ENCODE measurements at regions not wholly inside any gene's neighbourhood (a gene's known extent, or its start where the extent isn't known, plus 50 kb on each side); places are given as distances from the start of the nearest gene placed in this dataset.
"Not testable (repeated sequence)": the region's sequence is repeated elsewhere in the genome, so short reads cannot be mapped to it uniquely, and the experiment has no call there.

DNA sequence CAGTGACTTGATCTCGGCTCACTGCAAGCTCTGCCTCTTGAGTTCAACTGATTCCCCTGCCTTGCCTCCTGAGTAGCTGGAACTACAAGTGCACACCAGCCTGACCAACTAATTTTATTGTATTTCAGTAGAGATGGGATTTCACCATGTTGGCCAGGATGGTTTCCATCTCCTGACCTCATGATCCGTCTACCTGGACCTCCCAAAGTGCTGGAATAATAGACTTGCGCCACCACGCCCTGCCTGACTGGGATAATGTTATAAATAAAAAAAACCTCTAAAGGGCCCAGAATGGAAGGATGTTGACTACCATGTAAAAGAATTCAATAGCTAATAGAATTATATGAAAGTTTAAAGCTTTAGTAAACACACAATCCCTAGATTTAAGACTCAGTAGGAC lies 91.9 kb downstream of the TSPY10 start:
- DNase-seq: no peak

DNA sequence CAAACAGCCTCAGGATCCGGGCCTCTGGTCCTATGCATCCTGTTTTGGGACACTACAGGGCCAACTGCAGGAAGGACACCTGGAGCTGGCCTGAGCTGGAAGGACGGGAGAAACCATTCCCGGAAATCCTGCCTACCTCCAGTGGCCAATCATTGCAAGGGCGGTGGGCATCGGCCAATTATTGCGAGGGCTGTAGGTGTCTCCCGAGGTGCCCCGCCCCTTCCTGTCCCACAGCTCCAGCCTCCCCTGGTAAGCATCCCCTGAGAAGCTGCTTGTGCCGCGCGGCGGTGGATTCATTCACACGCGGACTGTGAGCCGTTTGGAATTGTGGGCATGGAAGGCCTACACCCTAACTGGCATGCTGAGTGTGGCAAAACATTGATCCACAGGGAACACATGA lies 95.5 kb downstream of the TSPY10 start:
- DNase-seq: peak; percentile 53

DNA sequence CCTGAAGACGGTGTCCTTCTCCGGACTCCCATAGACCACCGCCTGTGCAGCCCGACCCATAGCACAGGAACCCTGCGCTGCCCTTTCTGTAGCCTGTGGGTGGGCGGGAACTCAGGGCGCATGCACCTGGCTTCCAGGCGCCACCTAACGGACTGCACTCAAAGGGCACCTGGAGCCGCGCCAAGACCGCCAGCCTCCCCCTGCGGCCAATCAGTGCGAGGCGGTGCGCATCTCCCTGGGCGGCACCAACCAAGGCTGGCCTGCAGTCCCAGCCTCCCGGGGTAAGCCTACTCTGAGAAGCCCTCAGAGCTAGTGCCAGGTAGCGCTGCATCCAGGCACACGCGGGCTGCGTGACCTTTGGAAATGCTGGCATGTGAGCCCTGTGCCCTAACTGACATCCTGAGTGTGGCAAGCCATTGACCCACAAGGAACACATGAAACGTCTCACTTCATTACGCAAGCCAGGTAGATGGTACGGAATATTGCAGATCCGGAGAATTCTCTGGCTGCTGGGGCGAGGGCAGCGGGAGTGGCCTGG lies 113.0 kb downstream of the TSPY10 start:
- not testable (repeated sequence) for DNase-seq

DNA sequence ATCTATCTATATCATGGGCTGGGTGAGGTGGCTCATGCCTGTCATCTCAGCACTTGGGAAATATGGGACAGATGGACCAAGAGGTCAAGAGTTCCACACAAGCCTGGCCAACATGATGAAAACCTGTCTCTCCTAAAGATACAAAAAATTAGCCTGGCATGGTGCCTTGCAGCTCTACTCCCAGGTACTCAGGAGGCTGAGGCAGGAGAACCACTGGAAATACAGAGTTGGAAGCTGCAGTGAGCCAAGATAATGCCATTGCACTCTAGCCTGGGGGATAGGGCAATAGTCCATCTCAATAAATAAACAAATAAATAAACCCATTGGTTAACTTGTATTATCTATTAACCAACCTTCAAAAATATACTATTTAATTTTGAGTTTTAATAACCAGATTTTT lies 138.5 kb downstream of the TSPY10 start:
- not testable (repeated sequence) for DNase-seq

DNA sequence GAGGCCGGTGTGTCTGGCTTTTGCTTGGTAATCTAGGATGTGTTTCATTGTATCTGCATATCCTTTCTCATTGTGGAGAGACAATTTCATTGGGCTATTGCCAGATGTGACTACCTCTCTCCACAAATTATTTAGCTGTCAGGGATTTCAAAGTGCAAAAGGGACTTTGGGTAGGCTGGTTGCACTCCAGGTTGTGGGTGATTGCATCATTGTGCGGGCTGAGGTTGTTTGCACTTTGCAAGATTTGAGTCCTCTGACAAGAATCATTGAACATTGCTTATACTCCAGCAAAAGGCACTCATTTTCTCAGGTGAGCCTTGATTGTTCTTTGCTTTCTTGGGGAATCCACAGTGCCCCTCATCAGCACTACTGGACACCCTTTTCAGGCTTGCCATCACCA lies 164.8 kb downstream of the TSPY10 start:
- not testable (repeated sequence) for DNase-seq

GRCh38 chrY:9716932-9717331 lies 189.3 kb downstream of the TSPY10 start:
- DNase-seq: not testable (repeated sequence)

GRCh38 chrY:9718803-9719202 lies 191.1 kb downstream of the TSPY10 start:
- not testable (repeated sequence) for DNase-seq

- not testable (repeated sequence) for DNase-seq
Measured at GRCh38 chrY:9719616-9720015, 191.9 kb downstream of the TSPY10 start.

- not testable (repeated sequence) for DNase-seq
Measured at GRCh38 chrY:9737626-9738025, 209.9 kb downstream of the TSPY10 start.

DNA sequence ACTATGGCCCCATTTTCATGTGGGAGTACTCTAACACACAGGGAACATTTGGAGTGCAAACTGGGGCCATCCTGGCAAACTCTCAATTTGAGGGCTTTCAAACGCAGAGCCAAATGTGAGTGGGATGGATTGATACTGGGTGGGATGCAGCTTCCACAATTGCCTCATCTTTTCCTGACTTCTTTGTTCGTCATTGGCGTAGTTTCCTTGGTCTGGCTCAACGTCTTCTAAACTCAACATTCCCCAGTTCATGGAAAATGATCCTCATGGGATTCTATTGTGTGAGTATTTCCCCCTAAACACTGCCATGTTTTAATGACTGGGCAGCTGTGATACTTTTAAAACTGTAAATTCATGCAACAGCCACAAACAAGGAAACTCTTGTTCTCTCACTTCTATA lies 228.3 kb downstream of the TSPY10 start:
- DNase-seq: not testable (repeated sequence)

DNA sequence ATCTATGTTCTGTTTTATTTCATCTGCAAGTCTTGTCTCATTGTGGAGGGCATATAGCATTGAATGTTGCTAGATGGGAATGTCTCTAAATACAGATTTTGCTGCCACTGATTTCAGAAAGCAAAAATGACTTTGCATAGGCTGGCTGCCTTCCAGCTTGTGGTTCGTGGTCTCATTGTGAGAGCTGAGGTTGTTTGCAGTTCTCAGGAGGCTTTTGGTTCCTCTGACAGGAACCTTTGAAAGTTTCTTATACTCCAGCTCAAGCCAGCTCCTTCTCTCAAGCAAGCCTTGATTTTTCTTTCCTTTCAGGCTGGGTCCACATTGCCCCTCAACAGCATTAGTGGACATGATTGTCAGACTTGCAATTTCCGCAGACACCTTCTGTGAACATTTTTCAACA lies 229.8 kb downstream of the TSPY10 start:
- not testable (repeated sequence) for DNase-seq

DNA sequence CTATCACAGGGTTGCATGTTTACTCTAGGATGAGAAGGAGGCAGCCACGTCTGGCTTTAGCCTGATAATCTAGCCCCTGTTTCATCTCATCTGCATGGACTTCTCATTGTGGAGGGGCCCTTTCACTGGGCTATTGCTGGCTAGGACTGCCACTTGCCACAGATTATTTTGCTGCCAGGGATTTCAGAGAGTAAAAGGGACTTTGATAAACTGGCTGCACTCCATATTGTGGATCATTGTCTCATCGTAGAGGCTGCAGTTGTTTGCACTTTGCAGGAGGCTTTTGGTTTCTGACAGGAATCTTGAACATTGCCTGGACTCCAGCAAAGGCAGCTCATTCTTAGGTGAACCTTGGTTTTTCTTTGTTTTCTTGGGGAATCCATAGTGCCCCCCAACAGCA lies 234.8 kb downstream of the TSPY10 start:
- DNase-seq: not testable (repeated sequence)

- not testable (repeated sequence) for DNase-seq
Measured at GRCh38 chrY:9769312-9769711, 241.6 kb downstream of the TSPY10 start.

GRCh38 chrY:9771086-9771485 lies 243.4 kb downstream of the TSPY10 start:
- DNase-seq: not testable (repeated sequence)

- DNase-seq: not testable (repeated sequence)
Measured at GRCh38 chrY:9772120-9772519, 244.4 kb downstream of the TSPY10 start.

DNA sequence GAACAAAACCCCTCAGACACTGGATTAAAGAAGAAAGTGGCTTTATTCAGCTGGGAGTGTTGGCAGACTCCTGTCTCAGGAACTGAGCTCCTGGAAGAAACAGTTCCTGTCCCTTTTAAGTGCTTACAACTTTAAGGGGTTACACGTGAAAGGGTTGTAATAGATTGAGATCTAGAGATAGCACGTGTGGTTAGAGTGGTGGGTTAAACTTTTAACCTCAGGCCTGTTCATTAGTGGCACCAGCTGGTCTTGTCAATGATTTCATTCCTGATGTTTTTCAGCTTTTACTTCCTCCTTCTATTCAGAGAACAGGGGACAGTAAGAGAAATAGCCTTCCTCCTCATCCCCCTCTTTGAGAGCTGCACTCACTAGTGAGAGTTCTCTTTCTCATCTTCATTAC lies 247.1 kb downstream of the TSPY10 start:
- DNase-seq: not testable (repeated sequence)

DNA sequence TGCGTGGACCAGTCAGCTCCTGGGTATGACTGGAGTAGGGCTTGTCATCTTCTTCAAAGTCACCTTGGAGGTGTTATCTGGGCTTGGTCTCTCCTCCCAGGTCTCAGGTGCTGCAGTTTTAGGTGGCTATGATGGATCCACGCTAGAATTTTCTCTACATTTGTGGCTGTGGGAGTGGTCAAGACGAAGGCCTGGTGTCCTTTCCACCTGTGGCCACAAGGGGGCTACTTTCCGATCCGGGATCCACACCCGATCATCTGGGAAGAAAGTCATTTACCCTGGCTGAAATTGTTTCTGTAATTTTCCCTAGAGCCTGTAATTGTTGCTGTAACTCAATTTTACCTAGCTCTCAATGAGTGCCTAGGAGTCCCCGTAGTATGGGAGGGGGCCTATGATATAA lies 248.0 kb downstream of the TSPY10 start:
- DNase-seq: not testable (repeated sequence)

GRCh38 chrY:9781548-9781947 lies 253.9 kb downstream of the TSPY10 start:
- not testable (repeated sequence) for DNase-seq

DNA sequence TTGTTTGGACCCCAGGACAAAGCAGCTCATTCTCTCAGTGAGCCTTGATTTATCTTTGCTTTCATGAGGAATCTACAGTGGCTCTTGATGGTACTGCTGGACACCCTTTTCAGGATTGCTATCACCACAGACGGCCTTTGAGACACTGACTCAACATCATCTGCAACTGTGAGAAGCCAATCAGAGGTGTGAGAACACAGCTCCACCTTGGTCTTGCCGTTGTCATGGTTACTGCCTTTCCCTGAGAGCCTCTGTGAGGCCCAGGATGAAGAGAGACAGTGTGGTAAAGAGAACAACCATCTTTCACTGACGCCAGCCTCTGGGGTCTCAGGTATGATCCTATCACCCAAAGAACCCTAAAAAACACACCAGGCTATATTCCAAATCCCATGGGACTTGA lies 270.2 kb downstream of the TSPY10 start:
- DNase-seq: not testable (repeated sequence)

DNA sequence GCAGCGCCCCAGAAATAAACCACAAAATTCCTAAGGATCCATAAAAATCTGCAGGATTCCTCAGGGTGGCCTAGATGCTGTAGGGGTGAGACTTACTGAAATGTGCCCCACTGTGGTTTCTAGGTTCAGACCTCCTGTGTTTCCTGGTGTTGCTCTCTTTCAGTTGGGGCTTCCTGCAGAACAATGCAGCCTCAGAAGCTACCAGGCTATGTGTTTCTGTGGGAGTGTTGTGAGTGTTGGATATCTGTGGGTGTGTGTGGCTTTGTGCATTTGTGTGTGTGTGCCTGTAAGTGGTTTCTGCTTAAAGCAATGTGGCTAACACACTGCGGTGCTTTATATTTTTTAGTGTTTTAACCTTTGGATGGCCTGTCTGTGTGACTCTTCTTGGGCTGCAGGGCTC lies 277.6 kb downstream of the TSPY10 start:
- no peak for DNase-seq
